ENCODE measurements at regions not wholly inside any gene's neighbourhood (a gene's known extent, or its start where the extent isn't known, plus 50 kb on each side); places are given as distances from the start of the nearest gene placed in this dataset.

- Histone ChIP-seq H3F3A (ENCODE audit: insufficient read depth) (no peaks in the 10 kb centered on the region), H2AFZ (no peak overlapping the region), H3K9ac (no peak overlapping the region), H3K79me2 (ENCODE audit: insufficient read depth) (no peaks in the 10 kb centered on the region), H3K27ac (no peak overlapping the region), H3K9me2 (ENCODE audit: insufficient read depth) (no peaks in the 10 kb centered on the region), H3K4me3 (no peak overlapping the region), H3K4me1 (ENCODE audit: insufficient read depth) (no peaks in the 10 kb centered on the region), H3K9me3 (ENCODE audit: low read depth) (no peaks in the 10 kb centered on the region), H3K4me2 (ENCODE audit: unreplicated experiment) (no peak overlapping the region), H3K36me3 (ENCODE audit: low read depth) (no peaks in the 10 kb centered on the region), H4K20me1 (ENCODE audit: insufficient read depth) (no peaks in the 10 kb centered on the region), H3K27me3 (replicated peaks; ENCODE audit: insufficient read depth) (no peaks in the 10 kb centered on the region)
- no peak for TF ChIP-seq EZH2 (IDR thresholded peaks at IDR 0.05; ENCODE audit: insufficient read depth, poor library complexity, severe bottlenecking)
- no peak for TF ChIP-seq EZH2phosphoT487 (IDR thresholded peaks at IDR 0.05; ENCODE audit: insufficient read depth, low read depth)
- in situ Hi-C loops (cut with MboI) = no loop called here
- WGBS, 2 experiments (ENCODE audit: low coverage in 1 of 2, low lambda C conversion rate in 2 of 2, missing lambda C conversion rate in 2 of 2) = 13 to 20% methylated on average over 5 of the region's 5 CpGs
- no peak for DNase-seq
Observed at GRCh38 chr4:165699055-165699454, 174.0 kb upstream of the TLL1 start.

GRCh38 chr4:165700855-165701254 is 172.2 kb upstream of the TLL1 start:
- no peaks in the 10 kb centered on the region for H3F3A ChIP-seq (ENCODE audit: insufficient read depth)

GRCh38 chr4:165707128-165707527 is 165.9 kb upstream of the TLL1 start:
- in situ Hi-C loops (cut with MboI) = no loop called here
- H3K4me1 ChIP-seq (ENCODE audit: insufficient read depth) = no peaks in the 10 kb centered on the region
- no peak overlapping the region for H3K4me2 ChIP-seq (ENCODE audit: unreplicated experiment)
- no peaks in the 10 kb centered on the region for H3K36me3 ChIP-seq (ENCODE audit: low read depth)
- no peaks in the 10 kb centered on the region for H3F3A ChIP-seq (ENCODE audit: insufficient read depth)
- H3K9me3 ChIP-seq (ENCODE audit: low read depth) = no peaks in the 10 kb centered on the region
- TF ChIP-seq EZH2 (IDR thresholded peaks at IDR 0.05; ENCODE audit: insufficient read depth, poor library complexity, severe bottlenecking) (no peak), EZH2phosphoT487 (IDR thresholded peaks at IDR 0.05; ENCODE audit: insufficient read depth, low read depth) (no peak)
- no peaks in the 10 kb centered on the region for H3K27me3 ChIP-seq (replicated peaks; ENCODE audit: insufficient read depth)
- H2AFZ ChIP-seq = no peak overlapping the region
- 47 to 49% methylated on average over 3 to 4 of the region's 4 CpGs for WGBS, 2 experiments (ENCODE audit: low coverage in 1 of 2, low lambda C conversion rate in 2 of 2, missing lambda C conversion rate in 2 of 2)
- no peak overlapping the region for H3K9ac ChIP-seq
- DNase-seq = no peak
- H4K20me1 ChIP-seq (ENCODE audit: insufficient read depth) = no peaks in the 10 kb centered on the region
- no peaks in the 10 kb centered on the region for H3K9me2 ChIP-seq (ENCODE audit: insufficient read depth)
- H3K4me3 ChIP-seq = no peak overlapping the region
- H3K27ac ChIP-seq = no peak overlapping the region
- H3K79me2 ChIP-seq (ENCODE audit: insufficient read depth) = no peaks in the 10 kb centered on the region

More at GRCh38 chr4:165700855-165701254, 172.2 kb upstream of the TLL1 start:
- Histone ChIP-seq H3K4me3 (no peak overlapping the region), H3K79me2 (ENCODE audit: insufficient read depth) (no peaks in the 10 kb centered on the region), H3K4me1 (ENCODE audit: insufficient read depth) (no peaks in the 10 kb centered on the region), H3K9ac (no peak overlapping the region), H4K20me1 (ENCODE audit: insufficient read depth) (no peaks in the 10 kb centered on the region), H3K9me3 (ENCODE audit: low read depth) (no peaks in the 10 kb centered on the region), H3K4me2 (ENCODE audit: unreplicated experiment) (no peak overlapping the region), H3K9me2 (ENCODE audit: insufficient read depth) (no peaks in the 10 kb centered on the region), H3K27me3 (replicated peaks; ENCODE audit: insufficient read depth) (no peaks in the 10 kb centered on the region), H3K27ac (no peak overlapping the region), H3K36me3 (ENCODE audit: low read depth) (no peaks in the 10 kb centered on the region), H2AFZ (no peak overlapping the region)
- in situ Hi-C loops (cut with MboI) = no loop called here
- DNase-seq = no peak
- TF ChIP-seq EZH2 (IDR thresholded peaks at IDR 0.05; ENCODE audit: insufficient read depth, poor library complexity, severe bottlenecking) (no peak), EZH2phosphoT487 (IDR thresholded peaks at IDR 0.05; ENCODE audit: insufficient read depth, low read depth) (no peak)

- no peaks in the 10 kb centered on the region for H3K9me2 ChIP-seq (ENCODE audit: insufficient read depth)
- H3F3A ChIP-seq (ENCODE audit: insufficient read depth) = no peaks in the 10 kb centered on the region
- H3K4me1 ChIP-seq (ENCODE audit: insufficient read depth) = no peaks in the 10 kb centered on the region
- H3K79me2 ChIP-seq (ENCODE audit: insufficient read depth) = no peaks in the 10 kb centered on the region
- H3K9ac ChIP-seq = no peak overlapping the region
- H3K4me2 ChIP-seq (ENCODE audit: unreplicated experiment) = no peak overlapping the region
- no peak for DNase-seq
- H3K9me3 ChIP-seq (ENCODE audit: low read depth) = no peaks in the 10 kb centered on the region
- H3K4me3 ChIP-seq = no peak overlapping the region
- no peaks in the 10 kb centered on the region for H4K20me1 ChIP-seq (ENCODE audit: insufficient read depth)
- in situ Hi-C loops (cut with MboI) = no loop called here
- H3K36me3 ChIP-seq (ENCODE audit: low read depth) = no peaks in the 10 kb centered on the region
- H2AFZ ChIP-seq = no peak overlapping the region
- 23 to 32% methylated on average over 7 of the region's 7 CpGs for WGBS, 2 experiments (ENCODE audit: low coverage in 1 of 2, low lambda C conversion rate in 2 of 2, missing lambda C conversion rate in 2 of 2)
- H3K27me3 ChIP-seq (replicated peaks; ENCODE audit: insufficient read depth) = no peaks in the 10 kb centered on the region
- no peak for TF ChIP-seq EZH2phosphoT487 (IDR thresholded peaks at IDR 0.05; ENCODE audit: insufficient read depth, low read depth)
- no peak for TF ChIP-seq EZH2 (IDR thresholded peaks at IDR 0.05; ENCODE audit: insufficient read depth, poor library complexity, severe bottlenecking)
- H3K27ac ChIP-seq = no peak overlapping the region
Observed at GRCh38 chr4:165709516-165709915, 163.5 kb upstream of the TLL1 start.

- no peaks in the 10 kb centered on the region for H3K9me3 ChIP-seq (ENCODE audit: low read depth)
- no peak overlapping the region for H3K4me3 ChIP-seq
- H2AFZ ChIP-seq = no peak overlapping the region
- 7 to 15% methylated on average over 2 of the region's 2 CpGs for WGBS, 2 experiments (ENCODE audit: low coverage in 1 of 2, low lambda C conversion rate in 2 of 2, missing lambda C conversion rate in 2 of 2)
- H3K79me2 ChIP-seq (ENCODE audit: insufficient read depth) = no peaks in the 10 kb centered on the region
- no peak overlapping the region for H3K27ac ChIP-seq
- no peaks in the 10 kb centered on the region for H3K27me3 ChIP-seq (replicated peaks; ENCODE audit: insufficient read depth)
- TF ChIP-seq EZH2 (IDR thresholded peaks at IDR 0.05; ENCODE audit: insufficient read depth, poor library complexity, severe bottlenecking) (no peak), EZH2phosphoT487 (IDR thresholded peaks at IDR 0.05; ENCODE audit: insufficient read depth, low read depth) (no peak)
- H4K20me1 ChIP-seq (ENCODE audit: insufficient read depth) = no peaks in the 10 kb centered on the region
- H3K4me1 ChIP-seq (ENCODE audit: insufficient read depth) = no peaks in the 10 kb centered on the region
- no peak for DNase-seq
- H3K36me3 ChIP-seq (ENCODE audit: low read depth) = no peaks in the 10 kb centered on the region
- H3F3A ChIP-seq (ENCODE audit: insufficient read depth) = no peaks in the 10 kb centered on the region
- in situ Hi-C loops (cut with MboI) = no loop called here
- no peak overlapping the region for H3K9ac ChIP-seq
- H3K4me2 ChIP-seq (ENCODE audit: unreplicated experiment) = no peak overlapping the region
- H3K9me2 ChIP-seq (ENCODE audit: insufficient read depth) = no peaks in the 10 kb centered on the region
Observed at GRCh38 chr4:165709973-165710526, 163.0 kb upstream of the TLL1 start.
